ENCODE measurements at regions not wholly inside any gene's neighbourhood (a gene's known extent, or its start where the extent isn't known, plus 50 kb on each side); places are given as distances from the start of the nearest gene placed in this dataset.
"Not testable (repeated sequence)": the region's sequence is repeated elsewhere in the genome, so short reads cannot be mapped to it uniquely, and the experiment has no call there.

DNA sequence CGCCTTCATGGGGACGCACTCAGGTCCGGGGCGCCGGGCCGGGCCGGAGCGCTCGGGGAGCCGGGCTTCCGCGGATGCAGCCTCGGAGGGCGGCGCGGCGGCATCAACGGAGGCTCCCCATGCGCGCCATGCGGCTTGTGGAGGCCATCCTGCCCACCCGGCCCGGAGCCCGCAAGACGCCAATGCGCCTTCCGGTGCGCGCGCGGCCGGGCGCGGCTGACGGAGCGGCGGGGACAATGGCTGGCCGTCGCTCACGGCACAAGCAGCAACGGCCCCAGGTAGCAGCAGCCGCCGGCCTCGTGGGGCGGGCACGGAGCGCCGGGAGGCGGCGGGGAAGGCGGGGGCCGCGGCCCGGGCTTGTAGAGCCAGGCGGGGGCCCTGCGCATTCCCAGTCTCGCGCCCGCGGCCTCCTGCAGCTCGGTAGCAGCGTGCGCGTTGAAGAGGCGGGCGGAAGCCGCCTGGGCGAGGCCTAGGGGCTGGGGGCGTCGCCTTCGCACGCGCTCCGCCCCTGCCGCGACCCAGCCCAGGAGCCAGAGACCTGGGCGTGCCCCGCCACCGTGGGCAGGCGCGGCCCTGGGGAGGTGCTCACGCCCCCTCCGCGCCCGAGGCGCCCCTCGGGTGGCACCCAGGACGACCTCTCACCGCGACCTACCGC, 168.6 kb upstream of the PRKX start:
- DNase-seq = not testable (repeated sequence)

DNA sequence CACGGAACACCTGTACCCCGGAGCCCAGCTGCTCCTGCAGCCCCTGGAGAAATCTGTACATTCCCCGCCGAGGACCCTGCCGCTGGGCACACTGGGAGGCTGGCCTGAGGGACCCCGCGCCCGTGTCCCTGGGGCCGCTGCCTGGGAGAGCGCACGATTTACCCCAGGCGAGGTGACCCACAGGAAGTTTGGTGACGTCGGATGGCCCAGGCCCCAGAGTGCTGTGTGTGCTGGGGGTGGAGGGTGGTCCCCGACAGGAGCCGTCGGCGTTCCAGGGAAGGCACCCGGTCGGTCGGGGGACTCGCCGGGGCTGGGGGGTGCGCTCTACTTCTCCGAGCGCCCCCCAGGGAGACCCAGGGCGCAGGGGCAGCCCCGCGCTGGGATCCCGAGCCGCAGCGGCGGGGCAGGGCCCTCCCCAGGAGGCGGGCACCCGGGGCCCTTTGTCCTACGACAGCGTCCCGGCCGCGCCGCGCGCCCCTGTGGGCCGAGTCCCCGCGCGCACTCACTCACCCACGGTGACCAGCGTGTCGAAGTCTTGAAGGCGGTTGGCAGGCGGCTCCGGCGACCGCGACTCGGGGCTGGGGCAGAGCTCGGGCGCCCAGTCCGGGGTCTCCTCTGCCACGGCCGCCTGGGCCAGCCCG, 167.9 kb upstream of the PRKX start:
- DNase-seq = not testable (repeated sequence)

DNA sequence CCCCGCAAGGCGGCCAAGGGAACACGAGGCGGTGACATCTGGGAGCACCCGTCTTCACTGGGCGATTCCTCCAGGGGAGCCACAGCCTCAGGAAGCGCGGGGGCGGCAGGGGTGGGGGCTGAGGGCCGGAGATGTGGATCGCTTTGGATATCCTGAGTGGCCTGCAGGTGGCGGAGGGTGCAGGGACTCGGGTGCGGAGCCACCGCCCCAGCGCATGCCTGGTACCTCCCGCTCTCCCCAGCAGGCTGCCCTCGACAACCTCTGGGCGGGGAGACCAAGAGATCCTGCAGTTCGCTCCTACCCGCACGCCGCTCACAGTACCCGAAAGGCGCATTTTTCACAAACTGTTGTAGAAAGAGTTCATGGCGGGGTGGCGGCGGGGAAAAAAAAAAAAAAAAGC, 162.9 kb upstream of the PRKX start:
- DNase-seq = not testable (repeated sequence)

DNA sequence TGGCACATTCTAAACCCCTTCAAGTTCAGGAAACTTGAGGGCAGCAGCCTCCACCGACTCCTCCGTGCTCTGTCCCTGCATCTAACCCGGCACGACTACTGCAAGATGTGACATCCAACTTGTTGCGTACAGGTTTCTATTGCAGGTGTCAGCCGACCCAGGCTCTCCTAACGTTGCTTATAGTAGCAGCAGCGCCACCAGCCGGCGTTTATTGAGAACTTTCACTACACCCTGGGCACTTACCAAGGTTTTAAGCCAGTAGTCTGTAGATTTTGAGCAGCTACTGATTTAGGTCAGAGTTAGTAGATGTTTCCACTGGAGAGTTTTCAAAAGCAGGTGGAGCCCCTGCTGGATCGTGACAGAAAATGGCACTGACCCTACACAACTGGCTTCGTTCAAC, 162.2 kb upstream of the PRKX start:
- not testable (repeated sequence) for DNase-seq

DNA sequence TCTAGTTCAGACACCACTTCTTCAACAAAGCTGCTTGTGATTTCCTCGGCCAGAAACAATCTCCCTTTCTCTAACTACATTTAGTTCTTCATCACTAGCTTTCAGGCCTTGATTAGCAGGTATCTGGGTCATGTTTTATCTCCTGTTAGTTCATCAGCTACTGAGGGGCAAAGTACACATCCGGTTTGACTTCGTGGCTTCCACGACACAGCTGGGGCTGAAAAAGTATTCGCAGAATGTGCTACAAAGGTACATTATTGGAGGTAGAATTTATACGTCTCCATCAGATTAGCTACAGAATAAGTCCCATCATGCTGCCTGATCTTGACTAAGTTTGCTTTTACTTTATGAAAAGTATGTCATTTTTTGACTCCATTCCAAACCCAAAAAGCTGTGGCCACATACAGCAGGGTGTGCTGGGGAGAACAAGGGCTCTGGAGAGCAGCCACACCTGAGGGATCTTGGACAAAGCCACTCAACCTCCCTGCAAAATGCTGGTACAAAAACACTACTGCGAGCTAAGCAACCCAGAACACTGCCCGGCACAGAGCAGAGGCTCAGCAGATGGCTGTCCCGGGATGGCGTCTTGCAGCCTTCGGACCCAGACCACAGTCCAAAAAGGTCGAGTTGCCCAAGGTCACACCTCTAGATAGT, 158.9 kb upstream of the PRKX start:
- not testable (repeated sequence) for DNase-seq

DNA sequence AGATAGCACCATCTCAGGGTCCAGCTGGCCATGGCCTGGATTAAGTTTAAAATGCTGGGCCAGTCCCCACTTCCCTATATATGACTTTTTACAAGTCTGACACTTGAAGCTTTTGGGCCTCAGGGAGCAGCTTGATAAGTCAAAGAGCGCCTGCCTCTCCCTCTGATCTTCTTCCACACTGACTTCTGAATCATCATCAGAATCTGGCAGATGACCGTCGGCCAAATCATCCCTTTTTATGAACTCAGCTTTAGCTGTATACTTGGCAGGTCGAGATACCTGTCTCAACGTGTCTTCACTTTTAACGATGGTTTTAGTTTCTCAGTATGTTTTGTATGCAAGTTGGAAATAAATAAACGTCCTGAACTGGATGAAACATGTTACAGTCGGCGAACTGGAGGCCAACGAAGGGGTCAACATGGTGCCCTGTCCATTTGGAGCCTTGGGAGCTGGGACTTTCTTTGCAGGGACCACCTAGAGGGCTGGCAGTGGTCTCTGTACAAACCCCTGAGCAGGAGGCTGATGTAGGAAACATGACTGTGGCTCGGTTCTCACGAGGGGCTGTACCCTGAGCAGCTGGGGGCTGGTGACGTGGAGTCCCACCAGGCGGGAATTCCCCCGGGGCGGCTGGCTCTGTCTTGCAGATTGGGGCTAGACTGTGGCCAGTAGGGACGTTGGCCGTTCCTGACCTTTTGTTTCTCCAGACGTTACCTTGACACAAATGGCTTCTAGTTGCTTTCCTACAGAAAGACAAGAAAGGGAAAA, 153.8 kb upstream of the PRKX start:
- not testable (repeated sequence) for DNase-seq

DNA sequence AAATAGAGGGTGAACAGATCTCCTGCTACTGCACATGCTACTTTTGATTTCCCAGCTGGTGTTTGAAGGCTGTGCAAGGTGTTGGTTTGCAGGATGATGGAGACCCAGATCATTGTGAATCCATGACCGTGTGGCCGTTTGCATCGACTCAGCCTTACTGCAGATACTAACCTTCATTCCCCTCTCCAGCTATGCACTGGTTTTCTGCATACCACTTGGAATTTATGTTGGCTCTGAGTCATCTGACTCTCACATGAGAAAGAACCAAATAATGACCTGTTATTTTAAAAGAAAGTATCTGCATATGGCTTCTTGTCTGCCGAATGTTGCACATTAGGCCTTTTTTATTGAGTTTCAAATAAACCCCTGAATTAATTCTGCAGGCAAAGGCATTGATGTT, 144.9 kb upstream of the PRKX start:
- DNase-seq = not testable (repeated sequence)

DNA sequence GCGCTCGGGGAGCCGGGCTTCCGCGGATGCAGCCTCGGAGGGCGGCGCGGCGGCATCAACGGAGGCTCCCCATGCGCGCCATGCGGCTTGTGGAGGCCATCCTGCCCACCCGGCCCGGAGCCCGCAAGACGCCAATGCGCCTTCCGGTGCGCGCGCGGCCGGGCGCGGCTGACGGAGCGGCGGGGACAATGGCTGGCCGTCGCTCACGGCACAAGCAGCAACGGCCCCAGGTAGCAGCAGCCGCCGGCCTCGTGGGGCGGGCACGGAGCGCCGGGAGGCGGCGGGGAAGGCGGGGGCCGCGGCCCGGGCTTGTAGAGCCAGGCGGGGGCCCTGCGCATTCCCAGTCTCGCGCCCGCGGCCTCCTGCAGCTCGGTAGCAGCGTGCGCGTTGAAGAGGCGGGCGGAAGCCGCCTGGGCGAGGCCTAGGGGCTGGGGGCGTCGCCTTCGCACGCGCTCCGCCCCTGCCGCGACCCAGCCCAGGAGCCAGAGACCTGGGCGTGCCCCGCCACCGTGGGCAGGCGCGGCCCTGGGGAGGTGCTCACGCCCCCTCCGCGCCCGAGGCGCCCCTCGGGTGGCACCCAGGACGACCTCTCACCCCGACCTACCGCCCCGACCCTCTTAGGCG, 130.2 kb upstream of the PRKX start:
- not testable (repeated sequence) for DNase-seq

DNA sequence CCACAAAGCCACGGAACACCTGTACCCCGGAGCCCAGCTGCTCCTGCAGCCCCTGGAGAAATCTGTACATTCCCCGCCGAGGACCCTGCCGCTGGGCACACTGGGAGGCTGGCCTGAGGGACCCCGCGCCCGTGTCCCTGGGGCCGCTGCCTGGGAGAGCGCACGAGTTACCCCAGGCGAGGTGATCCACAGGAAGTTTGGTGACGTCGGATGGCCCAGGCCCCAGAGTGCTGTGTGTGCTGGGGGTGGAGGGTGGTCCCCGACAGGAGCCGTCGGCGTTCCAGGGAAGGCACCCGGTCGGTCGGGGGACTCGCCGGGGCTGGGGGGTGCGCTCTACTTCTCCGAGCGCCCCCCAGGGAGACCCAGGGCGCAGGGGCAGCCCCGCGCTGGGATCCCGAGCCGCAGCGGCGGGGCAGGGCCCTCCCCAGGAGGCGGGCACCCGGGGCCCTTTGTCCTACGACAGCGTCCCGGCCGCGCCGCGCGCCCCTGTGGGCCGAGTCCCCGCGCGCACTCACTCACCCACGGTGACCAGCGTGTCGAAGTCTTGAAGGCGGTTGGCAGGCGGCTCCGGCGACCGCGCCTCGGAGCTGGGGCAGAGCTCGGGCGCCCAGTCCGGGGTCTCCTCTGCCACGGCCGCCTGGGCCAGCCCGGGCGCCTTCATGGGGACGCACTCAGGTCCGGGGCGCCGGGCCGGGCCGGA, 129.5 kb upstream of the PRKX start:
- peak; percentile 9 to 18 for DNase-seq

DNA sequence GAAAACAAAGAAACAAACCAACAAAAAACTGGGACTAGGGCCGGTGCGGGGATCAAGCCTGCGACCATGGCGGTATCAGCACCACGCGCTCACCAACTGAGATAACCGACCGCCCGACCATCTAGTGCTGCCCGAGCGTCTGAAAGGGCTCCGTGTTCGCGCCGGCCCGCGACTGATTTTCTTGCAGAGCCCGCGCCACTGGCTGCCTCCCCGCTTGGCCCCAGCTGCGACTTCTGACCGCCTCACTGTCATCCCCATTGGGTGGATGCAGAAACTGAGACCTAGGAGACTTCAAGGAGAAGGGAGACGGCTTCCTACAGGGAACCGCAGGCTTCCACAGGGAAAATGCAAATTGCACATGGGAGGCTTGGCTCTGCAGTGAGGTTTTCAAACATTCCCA, 125.3 kb upstream of the PRKX start:
- DNase-seq = not testable (repeated sequence)

DNA sequence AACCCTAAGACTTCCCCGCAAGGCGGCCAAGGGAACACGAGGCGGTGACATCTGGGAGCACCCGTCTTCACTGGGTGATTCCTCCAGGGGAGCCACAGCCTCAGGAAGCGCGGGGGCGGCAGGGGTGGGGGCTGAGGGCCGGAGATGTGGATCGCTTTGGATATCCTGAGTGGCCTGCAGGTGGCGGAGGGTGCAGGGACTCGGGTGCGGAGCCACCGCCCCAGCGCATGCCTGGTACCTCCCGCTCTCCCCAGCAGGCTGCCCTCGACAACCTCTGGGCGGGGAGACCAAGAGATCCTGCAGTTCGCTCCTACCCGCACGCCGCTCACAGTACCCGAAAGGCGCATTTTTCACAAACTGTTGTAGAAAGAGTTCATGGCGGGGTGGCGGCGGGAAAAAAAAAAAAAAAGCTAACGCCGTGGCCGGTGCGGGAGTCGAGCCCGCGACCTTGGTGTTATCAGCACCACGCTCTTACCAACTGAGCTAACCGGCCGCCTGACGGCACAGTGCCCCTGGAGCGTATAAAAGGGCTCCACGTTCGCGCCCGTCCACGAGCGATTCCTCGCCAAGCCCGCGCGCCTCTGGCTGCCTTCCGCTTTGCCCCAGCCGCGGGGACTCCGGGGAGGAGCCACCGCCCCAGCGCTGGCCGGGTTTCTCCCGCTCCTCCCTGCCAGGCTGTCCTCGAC, 124.7 kb upstream of the PRKX start:
- not testable (repeated sequence) for DNase-seq

DNA sequence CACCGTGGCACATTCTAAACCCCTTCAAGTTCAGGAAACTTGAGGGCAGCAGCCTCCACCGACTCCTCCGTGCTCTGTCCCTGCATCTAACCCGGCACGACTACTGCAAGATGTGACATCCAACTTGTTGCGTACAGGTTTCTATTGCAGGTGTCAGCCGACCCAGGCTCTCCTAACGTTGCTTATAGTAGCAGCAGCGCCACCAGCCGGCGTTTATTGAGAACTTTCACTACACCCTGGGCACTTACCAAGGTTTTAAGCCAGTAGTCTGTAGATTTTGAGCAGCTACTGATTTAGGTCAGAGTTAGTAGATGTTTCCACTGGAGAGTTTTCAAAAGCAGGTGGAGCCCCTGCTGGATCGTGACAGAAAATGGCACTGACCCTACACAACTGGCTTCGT, 123.8 kb upstream of the PRKX start:
- not testable (repeated sequence) for DNase-seq

DNA sequence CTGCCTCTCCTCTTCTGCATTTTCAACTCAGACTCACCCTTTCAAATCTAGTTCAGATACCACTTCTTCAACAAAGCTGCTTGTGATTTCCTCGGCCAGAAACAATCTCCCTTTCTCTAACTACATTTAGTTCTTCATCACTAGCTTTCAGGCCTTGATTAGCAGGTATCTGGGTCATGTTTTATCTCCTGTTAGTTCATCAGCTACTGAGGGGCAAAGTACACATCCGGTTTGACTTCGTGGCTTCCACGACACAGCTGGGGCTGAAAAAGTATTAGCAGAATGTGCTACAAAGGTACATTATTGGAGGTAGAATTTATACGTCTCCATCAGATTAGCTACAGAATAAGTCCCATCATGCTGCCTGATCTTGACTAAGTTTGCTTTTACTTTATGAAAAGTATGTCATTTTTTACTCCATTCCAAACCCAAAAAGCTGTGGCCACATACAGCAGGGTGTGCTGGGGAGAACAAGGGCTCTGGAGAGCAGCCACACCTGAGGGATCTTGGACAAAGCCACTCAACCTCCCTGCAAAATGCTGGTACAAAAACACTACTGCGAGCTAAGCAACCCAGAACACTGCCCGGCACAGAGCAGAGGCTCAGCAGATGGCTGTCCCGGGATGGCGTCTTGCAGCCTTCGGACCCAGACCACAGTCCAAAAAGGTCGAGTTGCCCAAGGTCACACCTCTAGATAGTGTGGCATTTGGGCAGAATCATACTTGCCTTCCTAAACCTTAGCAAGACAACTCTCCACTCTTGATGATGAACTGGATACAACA, 120.5 kb upstream of the PRKX start:
- DNase-seq = not testable (repeated sequence)

DNA sequence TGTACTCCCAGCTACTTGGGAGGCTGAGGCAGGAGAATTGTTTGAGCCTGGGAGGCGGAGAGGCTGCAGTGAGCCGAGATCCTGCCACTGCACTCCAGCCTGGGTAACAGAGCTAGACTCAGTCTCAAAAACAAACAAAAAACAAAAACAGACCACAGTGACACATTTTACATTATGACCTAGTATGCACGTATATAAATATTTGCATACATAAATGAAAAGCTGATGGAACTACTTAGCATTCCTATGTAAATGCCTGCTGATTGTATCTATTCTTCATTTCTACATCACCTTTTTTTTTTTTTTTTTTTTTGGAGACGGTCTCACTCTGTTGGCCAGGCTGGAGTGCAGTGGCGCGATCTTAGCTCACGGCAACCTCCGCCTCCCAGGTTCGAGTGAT, 116.6 kb upstream of the PRKX start:
- DNase-seq = not testable (repeated sequence)

DNA sequence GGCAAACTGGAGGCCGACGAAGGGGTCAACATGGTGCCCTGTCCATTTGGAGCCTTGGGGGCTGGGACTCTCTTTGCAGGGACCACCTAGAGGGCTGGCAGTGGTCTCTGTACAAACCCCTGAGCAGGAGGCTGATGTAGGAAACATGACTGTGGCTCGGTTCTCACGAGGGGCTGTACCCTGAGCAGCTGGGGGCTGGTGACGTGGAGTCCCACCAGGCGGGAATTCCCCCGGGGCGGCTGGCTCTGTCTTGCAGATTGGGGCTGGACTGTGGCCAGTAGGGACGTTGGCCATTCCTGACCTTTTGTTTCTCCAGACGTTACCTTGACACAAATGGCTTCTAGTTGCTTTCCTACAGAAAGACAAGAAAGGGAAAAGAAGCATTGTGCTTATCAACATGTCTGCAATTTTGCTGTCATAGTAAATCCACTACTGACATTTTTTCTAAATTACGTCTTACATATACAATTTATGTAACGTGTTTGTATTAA, 115.6 kb upstream of the PRKX start:
- DNase-seq = not testable (repeated sequence)

DNA sequence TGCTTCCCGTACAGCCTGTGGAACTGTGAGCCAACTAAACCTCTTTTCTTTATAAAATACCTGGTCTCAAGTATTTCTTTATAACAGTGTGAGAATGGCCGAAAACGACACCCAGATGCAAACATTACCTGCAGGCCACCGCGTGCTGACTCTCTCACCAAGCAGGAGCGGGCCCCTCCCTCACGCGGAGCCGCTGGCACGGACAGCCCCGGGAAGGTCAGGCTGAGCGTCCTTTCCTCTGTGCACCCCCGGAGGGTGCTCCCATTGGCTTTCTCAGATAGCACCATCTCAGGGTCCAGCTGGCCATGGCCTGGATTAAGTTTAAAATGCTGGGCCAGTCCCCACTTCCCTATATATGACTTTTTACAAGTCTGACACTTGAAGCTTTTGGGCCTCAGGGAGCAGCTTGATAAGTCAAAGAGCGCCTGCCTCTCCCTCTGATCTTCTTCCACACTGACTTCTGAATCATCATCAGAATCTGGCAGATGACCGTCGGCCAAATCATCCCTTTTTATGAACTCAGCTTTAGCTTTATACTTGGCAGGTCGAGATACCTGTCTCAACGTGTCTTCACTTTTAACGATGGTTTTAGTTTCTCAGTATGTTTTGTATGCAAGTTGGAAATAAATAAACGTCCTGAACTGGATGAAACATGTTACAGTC, 115.1 kb upstream of the PRKX start:
- not testable (repeated sequence) for DNase-seq

DNA sequence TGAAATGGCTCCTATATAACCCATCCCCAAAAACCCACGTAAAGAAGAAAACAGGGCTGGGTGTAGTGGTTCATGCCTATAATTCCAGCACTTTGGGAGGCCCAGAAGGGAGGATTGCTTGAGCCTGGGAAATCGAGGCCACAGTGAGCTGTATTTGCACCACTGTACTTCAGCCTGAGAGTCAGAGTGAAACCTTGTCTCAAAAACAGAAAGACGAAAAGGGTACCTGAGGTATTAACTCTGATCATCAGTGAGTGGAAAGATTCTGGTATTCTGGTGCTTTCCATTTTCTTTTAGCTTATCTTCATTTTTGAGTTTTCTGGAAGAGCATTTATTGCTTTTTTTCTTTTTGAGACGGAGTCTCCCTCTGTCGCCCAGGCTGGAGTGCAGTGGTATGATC, 110.6 kb upstream of the PRKX start:
- not testable (repeated sequence) for DNase-seq

DNA sequence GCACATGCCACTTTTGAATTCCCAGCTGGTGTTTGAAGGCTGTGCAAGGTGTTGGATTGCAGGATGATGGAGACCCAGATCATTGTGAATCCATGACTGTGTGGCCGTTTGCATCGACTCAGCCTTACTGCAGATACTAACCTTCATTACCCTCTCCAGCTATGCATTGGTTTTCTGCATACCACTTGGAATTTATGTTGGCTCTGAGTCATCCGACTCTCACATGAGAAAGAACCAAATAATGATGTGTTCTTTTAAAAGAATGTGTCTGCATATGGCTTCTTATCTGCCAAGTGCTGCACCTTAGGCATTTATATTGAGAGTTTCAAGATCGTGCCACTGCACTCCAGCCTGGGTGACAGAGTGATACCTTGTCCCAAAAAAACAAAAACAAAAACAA, 106.7 kb upstream of the PRKX start:
- DNase-seq = no peak

DNA sequence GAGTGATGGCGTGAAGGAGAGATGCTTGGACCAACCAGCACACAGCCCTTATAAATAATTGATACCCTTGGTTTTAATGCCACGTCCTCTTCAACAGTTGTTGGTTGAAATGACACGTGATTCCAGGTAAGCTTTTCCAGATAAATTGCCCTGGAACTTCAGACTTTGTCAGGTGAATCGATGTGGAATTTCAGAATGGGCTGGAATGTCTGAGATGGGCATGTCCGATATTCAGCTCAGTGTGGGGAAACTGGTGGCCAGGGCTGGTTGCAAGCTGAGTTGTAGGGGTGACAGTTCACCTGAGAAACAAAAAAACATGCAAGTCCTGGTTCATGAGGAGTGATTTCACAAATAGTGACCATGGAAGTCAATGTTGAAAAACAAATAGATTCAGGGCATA, 104.0 kb upstream of the PRKX start:
- not testable (repeated sequence) for DNase-seq
